H9 (cell line): ENCODE measurements at regions not wholly inside any gene's neighbourhood (a gene's known extent, or its start where the extent isn't known, plus 50 kb on each side); places are given as distances from the start of the nearest gene placed in this dataset.

Experiments
- DNase-seq: peaks from one replicate; pipeline ENCODE4 v3.0.0-alpha.2; 2017
- H2AFZ ChIP-seq: one replicate; pipeline ENCODE4 v1.6.1; 2013; ENCODE audit warnings: mild to moderate bottlenecking, low read length, control low read depth, moderate library complexity
- H2AK5ac ChIP-seq: 2 replicates; pipeline ENCODE4 v1.6.1; 2013; ENCODE audit warnings: low read length, control low read depth, mixed read lengths; ENCODE audit not compliant: insufficient read length
- H2BK120ac ChIP-seq: one replicate; pipeline ENCODE4 v1.6.1; 2013; ENCODE audit warnings: low read depth, mild to moderate bottlenecking, low read length, control low read depth, inconsistent platforms; ENCODE audit not compliant: poor library complexity, severe bottlenecking
- H2BK12ac ChIP-seq: 2 replicates; pipeline ENCODE4 v1.6.1; 2013; ENCODE audit warnings: low read length, control low read depth, mixed read lengths, low read depth; ENCODE audit not compliant: insufficient read length
- H2BK15ac ChIP-seq: 2 replicates; pipeline ENCODE4 v1.6.1; 2013; ENCODE audit warnings: low read depth, low read length, control low read depth
- H2BK20ac ChIP-seq: one replicate; pipeline ENCODE4 v1.6.1; 2013; ENCODE audit warnings: low read depth, mild to moderate bottlenecking, low read length, control low read depth, inconsistent platforms; ENCODE audit not compliant: poor library complexity, severe bottlenecking
- H2BK5ac ChIP-seq: 2 replicates; pipeline ENCODE4 v1.6.1; 2013; ENCODE audit warnings: low read length, control low read depth, mixed read lengths; ENCODE audit not compliant: insufficient read length
- H3K14ac ChIP-seq: 2 replicates; pipeline ENCODE4 v1.6.1; 2013; ENCODE audit warnings: low read length, control low read depth; ENCODE audit not compliant: insufficient read depth
- H3K18ac ChIP-seq: 2 replicates; pipeline ENCODE4 v1.6.1; 2013; ENCODE audit warnings: low read depth, mild to moderate bottlenecking, mixed read lengths, low read length, control low read depth; ENCODE audit not compliant: insufficient read length
- H3K23ac ChIP-seq: 2 replicates; pipeline ENCODE4 v1.6.1; 2013; ENCODE audit warnings: low read length, control low read depth, mixed read lengths, low read depth; ENCODE audit not compliant: insufficient read length
- H3K23me2 ChIP-seq: 2 replicates; pipeline ENCODE4 v1.6.1; 2013; ENCODE audit warnings: low read depth, mild to moderate bottlenecking, mixed read lengths, low read length, control low read depth; ENCODE audit not compliant: insufficient read length, poor library complexity, severe bottlenecking
- H3K27ac ChIP-seq: 2 replicates; pipeline ENCODE4 v1.5.1; 2013; ENCODE audit warnings: low read length, control low read depth, mixed read lengths, low read depth; ENCODE audit not compliant: insufficient read length
- H3K27me3 ChIP-seq: 2 replicates; pipeline ENCODE4 v1.6.1; 2013; ENCODE audit warnings: low read length, control low read depth, inconsistent platforms; ENCODE audit not compliant: insufficient read depth
- H3K4ac ChIP-seq: 2 replicates; pipeline ENCODE4 v1.6.1; 2013; ENCODE audit warnings: low read depth, mild to moderate bottlenecking, control low read depth, inconsistent platforms, low read length, moderate library complexity
- H3K4me1 ChIP-seq: 2 replicates; pipeline ENCODE4 v1.6.1; 2013; ENCODE audit warnings: low read length, control low read depth, inconsistent platforms; ENCODE audit not compliant: insufficient read depth
- H3K4me2 ChIP-seq: 2 replicates; pipeline ENCODE4 v1.6.1; 2013; ENCODE audit warnings: low read length, control low read depth, mixed read lengths; ENCODE audit not compliant: insufficient read length, insufficient read depth
- H3K56ac ChIP-seq: 2 replicates; pipeline ENCODE4 v1.6.1; 2013; ENCODE audit warnings: low read depth, mild to moderate bottlenecking, mixed read lengths, low read length, control low read depth; ENCODE audit not compliant: insufficient read length
- H3K79me1 ChIP-seq: 2 replicates; pipeline ENCODE4 v1.6.1; 2013; ENCODE audit warnings: low read depth, mild to moderate bottlenecking, moderate library complexity, low read length, control low read depth, inconsistent platforms; ENCODE audit not compliant: insufficient read depth, poor library complexity, severe bottlenecking
- H3K79me2 ChIP-seq: 2 replicates; pipeline ENCODE4 v1.6.1; 2013; ENCODE audit warnings: low read length, control low read depth, inconsistent platforms; ENCODE audit not compliant: insufficient read depth
- H3K9ac ChIP-seq: 2 replicates; pipeline ENCODE4 v1.6.1; 2013; ENCODE audit warnings: low read length, control low read depth, mixed read lengths; ENCODE audit not compliant: insufficient read length; ENCODE audit errors: extremely low read depth
- H3K9me3 ChIP-seq: one replicate; pipeline ENCODE4 v1.6.1; 2013; ENCODE audit warnings: low read depth, low read length, inconsistent platforms; ENCODE audit not compliant: control insufficient read depth
- H3T11ph ChIP-seq: one replicate; pipeline ENCODE4 v1.6.1; 2013; ENCODE audit warnings: mild to moderate bottlenecking, low read length, control low read depth, inconsistent platforms
- H4K20me1 ChIP-seq: one replicate; pipeline ENCODE4 v1.6.1; 2013; ENCODE audit not compliant: control insufficient read depth, insufficient read length, insufficient read depth
- H4K5ac ChIP-seq: 2 replicates; pipeline ENCODE4 v1.6.1; 2013; ENCODE audit warnings: low read depth, mild to moderate bottlenecking, mixed read lengths, low read length, control low read depth; ENCODE audit not compliant: insufficient read length
- H4K8ac ChIP-seq: replicated peaks from 2 replicates; pipeline ENCODE4 v1.6.1; 2013; ENCODE audit warnings: low read length, control low read depth, mixed read lengths, low read depth; ENCODE audit not compliant: insufficient read length
- H4K91ac ChIP-seq: 2 replicates; pipeline ENCODE4 v1.6.1; 2013; ENCODE audit warnings: low read depth, mild to moderate bottlenecking, moderate library complexity, mixed read lengths, low read length, control low read depth; ENCODE audit not compliant: insufficient read length
- H3K27ac Mint-ChIP-seq, 3 experiments: 2 replicates in 2 of 3; 3 replicates in 1 of 3; pipeline ENCODE4 v1.8.0; 2020 to 2021; ENCODE audit warnings: mixed read lengths in 3 of 3, mild to moderate bottlenecking in 1 of 3, moderate library complexity in 1 of 3
- H3K27me3 Mint-ChIP-seq: 2 replicates; pipeline ENCODE4 v1.8.0; 2021; ENCODE audit warnings: low read depth, mild to moderate bottlenecking, moderate library complexity, mixed read lengths
- H3K36me3 Mint-ChIP-seq, 3 experiments: 2 replicates in 2 of 3; 3 replicates in 1 of 3; pipeline ENCODE4 v1.8.0; 2020 to 2021; ENCODE audit warnings: low read depth in 3 of 3, mixed read lengths in 3 of 3; ENCODE audit not compliant: insufficient read depth in 1 of 3
- H3K4me1 Mint-ChIP-seq, 2 experiments: 2 replicates each; pipeline ENCODE4 v1.8.0; 2020; ENCODE audit warnings: mixed read lengths in 2 of 2
- H3K4me3 Mint-ChIP-seq, 2 experiments: 2 replicates in 1 of 2; 3 replicates in 1 of 2; pipeline ENCODE4 v1.8.0; 2020 to 2021; ENCODE audit warnings: mild to moderate bottlenecking in 2 of 2, mixed read lengths in 2 of 2, moderate library complexity in 1 of 2
- H3K9me3 Mint-ChIP-seq, 2 experiments: 2 replicates in 1 of 2; 3 replicates in 1 of 2; pipeline ENCODE4 v1.8.0; 2020; ENCODE audit warnings: mild to moderate bottlenecking in 2 of 2, mixed read lengths in 2 of 2, moderate library complexity in 1 of 2
- WGBS: extraction: QIAGEN DNeasy Blood & Tissue Kit; methylation state at CpG from one replicate; pipeline ENCODE4 v1.1.7; 2013; ENCODE audit warnings: missing lambda C conversion rate, low lambda C conversion rate, mixed read lengths; ENCODE audit not compliant: insufficient read length; ENCODE audit errors: extremely low coverage; 5-methylcytosine and 5-hydroxymethylcytosine counted together
- TF ChIP-seq, protein P1 (sequence below): fragments of 200-600 bp; sonication (generic); conservative IDR thresholded peaks from 3 replicates; pipeline ENCODE4 v1.8.0; 2021; ENCODE audit warnings: antibody characterized with exemption, mild to moderate bottlenecking

DNA sequence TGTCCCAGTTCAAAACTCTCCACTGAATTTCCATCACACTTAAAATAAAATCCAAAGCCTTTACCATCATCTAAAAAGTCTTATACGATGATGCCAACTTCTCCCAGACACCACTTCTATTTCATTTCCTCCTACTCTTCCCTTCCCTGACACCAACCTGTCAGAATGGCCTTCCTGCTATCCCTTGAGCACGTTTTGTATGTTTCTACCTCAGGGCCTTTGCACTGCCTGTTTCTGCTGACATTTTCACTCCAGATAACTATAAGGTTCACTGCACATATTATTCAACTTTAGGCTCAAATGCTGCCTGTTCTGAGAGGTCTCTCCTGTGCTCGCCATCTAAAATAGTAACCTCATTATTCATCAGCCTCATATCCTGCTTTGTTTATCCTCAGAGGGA is 269.6 kb downstream of the HTR7 start:
- DNase-seq, result no peak
- Histone ChIP-seq H2BK12ac (no peak overlapping the region), H3K27ac (no peak overlapping the region), H3K4ac (no peak overlapping the region), H2BK20ac (no peak overlapping the region), H3K79me2 (no peaks in the 10 kb centered on the region), H3K27me3 (no peaks in the 10 kb centered on the region), H3K14ac (no peak overlapping the region), H4K5ac (no peak overlapping the region), H4K20me1 (no peaks in the 10 kb centered on the region), H3K9me3 (no peaks in the 10 kb centered on the region), H2AFZ (no peak overlapping the region), H4K8ac (no peak overlapping the region), H2AK5ac (no peak overlapping the region), H3K23me2 (no peaks in the 10 kb centered on the region), H3K4me2 (no peak overlapping the region), H3K79me1 (no peaks in the 10 kb centered on the region), H3K9ac (no peak overlapping the region), H3K56ac (no peak overlapping the region), H2BK120ac (no peak overlapping the region), H4K91ac (no peak overlapping the region), H3K18ac (no peak overlapping the region), H2BK5ac (no peak overlapping the region), H2BK15ac (no peak overlapping the region), H3K4me1 (no peaks in the 10 kb centered on the region), H3K23ac (no peak overlapping the region), H3T11ph (no peak overlapping the region)
- H3K36me3 Mint-ChIP-seq, result no peaks in the 10 kb centered on the region
- peaks cover 0 to 3% of the 10 kb centered on the region in 2 experiments; a peak in 1 of 5 replicates for H3K9me3 Mint-ChIP-seq
- H3K4me1 Mint-ChIP-seq, result peaks cover 17 to 19% of the 10 kb centered on the region in 2 experiments
- peak overlapping the region in 1 of 3 experiments; percentile 20; a peak in 2 of 7 replicates for H3K27ac Mint-ChIP-seq
- WGBS, result no CpG with 5 or more reads among the region's 3 CpGs
- H3K27me3 Mint-ChIP-seq, result no peaks in the 10 kb centered on the region
- TF ChIP-seq, protein P1, sequence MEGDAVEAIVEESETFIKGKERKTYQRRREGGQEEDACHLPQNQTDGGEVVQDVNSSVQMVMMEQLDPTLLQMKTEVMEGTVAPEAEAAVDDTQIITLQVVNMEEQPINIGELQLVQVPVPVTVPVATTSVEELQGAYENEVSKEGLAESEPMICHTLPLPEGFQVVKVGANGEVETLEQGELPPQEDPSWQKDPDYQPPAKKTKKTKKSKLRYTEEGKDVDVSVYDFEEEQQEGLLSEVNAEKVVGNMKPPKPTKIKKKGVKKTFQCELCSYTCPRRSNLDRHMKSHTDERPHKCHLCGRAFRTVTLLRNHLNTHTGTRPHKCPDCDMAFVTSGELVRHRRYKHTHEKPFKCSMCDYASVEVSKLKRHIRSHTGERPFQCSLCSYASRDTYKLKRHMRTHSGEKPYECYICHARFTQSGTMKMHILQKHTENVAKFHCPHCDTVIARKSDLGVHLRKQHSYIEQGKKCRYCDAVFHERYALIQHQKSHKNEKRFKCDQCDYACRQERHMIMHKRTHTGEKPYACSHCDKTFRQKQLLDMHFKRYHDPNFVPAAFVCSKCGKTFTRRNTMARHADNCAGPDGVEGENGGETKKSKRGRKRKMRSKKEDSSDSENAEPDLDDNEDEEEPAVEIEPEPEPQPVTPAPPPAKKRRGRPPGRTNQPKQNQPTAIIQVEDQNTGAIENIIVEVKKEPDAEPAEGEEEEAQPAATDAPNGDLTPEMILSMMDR, result no peak
- H3K4me3 Mint-ChIP-seq, result no peak overlapping the region; a peak in 1 of 5 replicates
